ENCODE measurements at regions not wholly inside any gene's neighbourhood (a gene's known extent, or its start where the extent isn't known, plus 50 kb on each side); places are given as distances from the start of the nearest gene placed in this dataset.

DNA sequence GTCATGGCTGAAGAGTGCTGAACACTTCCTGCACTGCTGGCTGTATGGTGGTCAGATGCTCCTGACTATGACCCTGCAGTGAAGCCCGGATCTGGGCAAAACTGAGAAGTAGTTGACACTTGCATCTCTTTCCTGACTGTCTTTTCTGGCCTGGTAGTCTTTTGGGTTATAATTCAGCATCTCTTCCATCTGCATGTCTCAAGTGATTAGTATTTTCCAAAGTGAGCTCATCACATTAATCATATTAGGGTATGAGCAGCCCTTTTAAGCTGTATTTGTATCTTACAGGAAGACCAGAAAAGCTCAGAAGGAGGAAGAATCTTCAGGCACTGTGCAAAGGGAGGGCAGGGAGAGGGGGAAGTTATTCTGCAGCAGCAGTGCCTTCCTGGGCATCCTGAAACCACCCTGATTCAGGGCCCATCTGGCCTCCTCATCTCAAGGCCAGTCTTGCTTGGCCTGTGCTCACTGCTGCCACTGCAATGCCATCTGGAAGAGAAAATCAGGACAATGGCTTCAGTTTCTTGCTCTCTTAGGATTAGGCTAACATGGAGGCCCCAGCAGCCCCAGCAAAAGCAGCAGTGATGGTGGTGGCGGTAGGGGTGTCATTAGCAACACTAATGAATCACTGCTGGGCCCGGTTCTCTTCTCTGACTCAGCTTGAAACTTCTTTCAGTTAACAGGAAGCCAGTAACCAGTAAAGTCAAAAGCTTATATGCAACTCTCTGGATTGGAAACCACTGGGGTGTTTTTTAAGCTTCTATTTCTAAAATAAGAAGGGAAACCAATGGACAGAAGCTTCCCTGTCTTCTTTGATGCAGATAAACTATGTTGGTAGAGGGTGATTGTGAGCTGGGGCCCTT, 63.3 kb upstream of the WDR26 start:
- TF ChIP-seq, protein P1, sequence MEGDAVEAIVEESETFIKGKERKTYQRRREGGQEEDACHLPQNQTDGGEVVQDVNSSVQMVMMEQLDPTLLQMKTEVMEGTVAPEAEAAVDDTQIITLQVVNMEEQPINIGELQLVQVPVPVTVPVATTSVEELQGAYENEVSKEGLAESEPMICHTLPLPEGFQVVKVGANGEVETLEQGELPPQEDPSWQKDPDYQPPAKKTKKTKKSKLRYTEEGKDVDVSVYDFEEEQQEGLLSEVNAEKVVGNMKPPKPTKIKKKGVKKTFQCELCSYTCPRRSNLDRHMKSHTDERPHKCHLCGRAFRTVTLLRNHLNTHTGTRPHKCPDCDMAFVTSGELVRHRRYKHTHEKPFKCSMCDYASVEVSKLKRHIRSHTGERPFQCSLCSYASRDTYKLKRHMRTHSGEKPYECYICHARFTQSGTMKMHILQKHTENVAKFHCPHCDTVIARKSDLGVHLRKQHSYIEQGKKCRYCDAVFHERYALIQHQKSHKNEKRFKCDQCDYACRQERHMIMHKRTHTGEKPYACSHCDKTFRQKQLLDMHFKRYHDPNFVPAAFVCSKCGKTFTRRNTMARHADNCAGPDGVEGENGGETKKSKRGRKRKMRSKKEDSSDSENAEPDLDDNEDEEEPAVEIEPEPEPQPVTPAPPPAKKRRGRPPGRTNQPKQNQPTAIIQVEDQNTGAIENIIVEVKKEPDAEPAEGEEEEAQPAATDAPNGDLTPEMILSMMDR (IDR thresholded peaks at IDR 0.05; ENCODE audit: low read depth, low read length) = no peak
- TF ChIP-seq EZH2phosphoT487 (IDR thresholded peaks at IDR 0.05; ENCODE audit: low read depth) = no peak

All from OCI-LY3 (cell line).